Ishikawa (cell line): ENCODE measurements at regions not wholly inside any gene's neighbourhood (a gene's known extent, or its start where the extent isn't known, plus 50 kb on each side); places are given as distances from the start of the nearest gene placed in this dataset.

Experiments used
- CEBPB ChIP-seq: IDR thresholded peaks from 2 replicates; pipeline ENCODE4 v1.6.1; 2012
- CREB1 ChIP-seq: IDR thresholded peaks from 2 replicates; pipeline ENCODE4 v1.6.1; 2012; ENCODE audit warnings: low read depth
- EGR1 ChIP-seq: IDR thresholded peaks from 2 replicates; pipeline ENCODE4 v1.6.1; 2012
- EP300 ChIP-seq: IDR thresholded peaks from 2 replicates; pipeline ENCODE4 v1.6.1; 2012; ENCODE audit warnings: borderline replicate concordance
- FOXM1 ChIP-seq: IDR thresholded peaks from 2 replicates; pipeline ENCODE4 v1.6.1; 2012; ENCODE audit warnings: low read depth, borderline replicate concordance
- NFIC ChIP-seq: IDR thresholded peaks from 2 replicates; pipeline ENCODE4 v1.6.1; 2012
- RAD21 ChIP-seq: IDR thresholded peaks from 2 replicates; pipeline ENCODE4 v1.6.1; 2012; ENCODE audit warnings: low read depth
- TAF1 ChIP-seq: IDR thresholded peaks from 2 replicates; pipeline ENCODE4 v1.6.1; 2012; ENCODE audit warnings: low read depth, mild to moderate bottlenecking
- TCF12 ChIP-seq: IDR thresholded peaks from 2 replicates; pipeline ENCODE4 v1.6.1; 2012; ENCODE audit warnings: low read depth
- TEAD4 ChIP-seq: IDR thresholded peaks from 2 replicates; pipeline ENCODE4 v1.6.1; 2012
- USF1 ChIP-seq: IDR thresholded peaks from 2 replicates; pipeline ENCODE4 v1.6.1; 2012
- YY1 ChIP-seq: IDR thresholded peaks from 2 replicates; pipeline ENCODE4 v1.6.1; 2012; ENCODE audit warnings: low read depth
- ZBTB7A ChIP-seq: IDR thresholded peaks from 2 replicates; pipeline ENCODE4 v1.6.1; 2012; ENCODE audit warnings: low read depth
- TF ChIP-seq, protein P1 (sequence below): IDR thresholded peaks from 2 replicates; pipeline ENCODE4 v1.6.1; 2012; ENCODE audit warnings: low read depth, mild to moderate bottlenecking
- TF ChIP-seq, protein P2 (sequence below): IDR thresholded peaks from 2 replicates; pipeline ENCODE4 v1.6.1; 2012

DNA sequence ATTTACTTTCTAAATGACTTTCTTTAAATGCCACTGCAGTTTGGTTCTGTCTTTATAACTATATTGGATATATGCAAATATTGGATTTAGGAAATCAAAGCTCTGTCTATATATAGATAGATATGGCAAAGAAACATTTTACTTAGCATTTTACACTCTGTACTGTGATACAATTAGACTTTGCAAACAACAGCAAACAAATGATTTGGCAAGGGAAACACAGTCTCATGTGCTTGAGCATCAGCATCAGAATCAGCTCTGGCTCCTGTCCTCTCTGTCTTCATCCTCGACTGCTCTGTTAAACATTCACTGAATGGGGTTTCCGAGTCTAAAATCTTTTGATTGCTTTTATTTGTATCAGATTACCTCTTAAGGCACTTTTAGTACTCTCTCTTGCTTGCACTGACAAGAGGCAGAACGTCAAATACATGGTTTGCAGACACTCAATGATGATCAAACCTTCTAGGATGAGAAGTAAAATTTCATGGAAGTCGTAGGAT, 176.8 kb upstream of the LRP1B start:
- no peak for TF ChIP-seq YY1
- no peak for TF ChIP-seq TAF1
- TF ChIP-seq ZBTB7A: no peak
- no peak for TF ChIP-seq FOXM1
- TF ChIP-seq CEBPB: no peak

- TF ChIP-seq, protein P1, sequence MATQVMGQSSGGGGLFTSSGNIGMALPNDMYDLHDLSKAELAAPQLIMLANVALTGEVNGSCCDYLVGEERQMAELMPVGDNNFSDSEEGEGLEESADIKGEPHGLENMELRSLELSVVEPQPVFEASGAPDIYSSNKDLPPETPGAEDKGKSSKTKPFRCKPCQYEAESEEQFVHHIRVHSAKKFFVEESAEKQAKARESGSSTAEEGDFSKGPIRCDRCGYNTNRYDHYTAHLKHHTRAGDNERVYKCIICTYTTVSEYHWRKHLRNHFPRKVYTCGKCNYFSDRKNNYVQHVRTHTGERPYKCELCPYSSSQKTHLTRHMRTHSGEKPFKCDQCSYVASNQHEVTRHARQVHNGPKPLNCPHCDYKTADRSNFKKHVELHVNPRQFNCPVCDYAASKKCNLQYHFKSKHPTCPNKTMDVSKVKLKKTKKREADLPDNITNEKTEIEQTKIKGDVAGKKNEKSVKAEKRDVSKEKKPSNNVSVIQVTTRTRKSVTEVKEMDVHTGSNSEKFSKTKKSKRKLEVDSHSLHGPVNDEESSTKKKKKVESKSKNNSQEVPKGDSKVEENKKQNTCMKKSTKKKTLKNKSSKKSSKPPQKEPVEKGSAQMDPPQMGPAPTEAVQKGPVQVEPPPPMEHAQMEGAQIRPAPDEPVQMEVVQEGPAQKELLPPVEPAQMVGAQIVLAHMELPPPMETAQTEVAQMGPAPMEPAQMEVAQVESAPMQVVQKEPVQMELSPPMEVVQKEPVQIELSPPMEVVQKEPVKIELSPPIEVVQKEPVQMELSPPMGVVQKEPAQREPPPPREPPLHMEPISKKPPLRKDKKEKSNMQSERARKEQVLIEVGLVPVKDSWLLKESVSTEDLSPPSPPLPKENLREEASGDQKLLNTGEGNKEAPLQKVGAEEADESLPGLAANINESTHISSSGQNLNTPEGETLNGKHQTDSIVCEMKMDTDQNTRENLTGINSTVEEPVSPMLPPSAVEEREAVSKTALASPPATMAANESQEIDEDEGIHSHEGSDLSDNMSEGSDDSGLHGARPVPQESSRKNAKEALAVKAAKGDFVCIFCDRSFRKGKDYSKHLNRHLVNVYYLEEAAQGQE: no peak
- TF ChIP-seq, protein P2, sequence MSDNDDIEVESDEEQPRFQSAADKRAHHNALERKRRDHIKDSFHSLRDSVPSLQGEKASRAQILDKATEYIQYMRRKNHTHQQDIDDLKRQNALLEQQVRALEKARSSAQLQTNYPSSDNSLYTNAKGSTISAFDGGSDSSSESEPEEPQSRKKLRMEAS: no peak
- TF ChIP-seq EP300 (no peak), CREB1 (no peak), USF1 (no peak), CEBPB (no peak), TEAD4 (no peak), ZBTB7A (no peak), NFIC (no peak), TCF12 (no peak), TAF1 (no peak), EGR1 (no peak), YY1 (no peak), RAD21 (no peak), FOXM1 (no peak)
Measured at GRCh38 chr2:142307086-142307485, 176.3 kb upstream of the LRP1B start.

GRCh38 chr2:142306131-142306530, 175.3 kb upstream of the LRP1B start:
- TF ChIP-seq TCF12: no peak
- no peak for TF ChIP-seq FOXM1
- TF ChIP-seq ZBTB7A: no peak
- no peak for TF ChIP-seq CREB1
- no peak for TF ChIP-seq NFIC
- TF ChIP-seq EP300: no peak
- TF ChIP-seq YY1: no peak
- no peak for TF ChIP-seq EGR1
- no peak for TF ChIP-seq USF1
- no peak for TF ChIP-seq CEBPB
- TF ChIP-seq, protein P1: no peak
- no peak for TF ChIP-seq TAF1
- TF ChIP-seq, protein P2: no peak
- TF ChIP-seq RAD21: no peak
- no peak for TF ChIP-seq TEAD4

DNA sequence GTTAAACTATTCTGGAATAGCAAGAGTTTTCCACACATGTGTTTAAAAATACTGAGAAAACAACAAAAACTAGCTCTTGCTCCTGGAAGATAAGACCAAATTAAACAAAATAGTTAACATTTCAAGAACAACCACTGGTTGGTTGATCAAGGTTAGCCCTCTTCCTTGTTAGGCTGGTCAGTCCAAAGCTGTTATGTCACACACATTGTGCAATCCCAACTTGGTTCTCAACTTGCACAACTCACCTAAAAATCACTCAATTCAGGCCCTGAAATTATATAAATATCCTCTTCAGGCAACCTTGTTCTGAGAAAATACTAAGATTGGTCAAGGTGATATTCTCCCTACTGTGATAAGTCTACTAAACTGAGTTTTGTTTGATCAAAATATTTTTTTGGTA, 169.7 kb upstream of the LRP1B start:
- TF ChIP-seq TCF12: no peak
- TF ChIP-seq CEBPB: no peak; the same call in 1 of the 2 replicates
- no peak for TF ChIP-seq EGR1
- TF ChIP-seq RAD21: no peak
- no peak for TF ChIP-seq EP300
- no peak for TF ChIP-seq ZBTB7A
- TF ChIP-seq TAF1: no peak

GRCh38 chr2:142299021-142299420, 168.2 kb upstream of the LRP1B start:
- TF ChIP-seq YY1 (no peak), NFIC (no peak), CEBPB (no peak), TAF1 (no peak), EGR1 (no peak), EP300 (no peak), FOXM1 (no peak), TEAD4 (no peak), ZBTB7A (no peak), RAD21 (no peak)
- TF ChIP-seq, protein P2: no peak

DNA sequence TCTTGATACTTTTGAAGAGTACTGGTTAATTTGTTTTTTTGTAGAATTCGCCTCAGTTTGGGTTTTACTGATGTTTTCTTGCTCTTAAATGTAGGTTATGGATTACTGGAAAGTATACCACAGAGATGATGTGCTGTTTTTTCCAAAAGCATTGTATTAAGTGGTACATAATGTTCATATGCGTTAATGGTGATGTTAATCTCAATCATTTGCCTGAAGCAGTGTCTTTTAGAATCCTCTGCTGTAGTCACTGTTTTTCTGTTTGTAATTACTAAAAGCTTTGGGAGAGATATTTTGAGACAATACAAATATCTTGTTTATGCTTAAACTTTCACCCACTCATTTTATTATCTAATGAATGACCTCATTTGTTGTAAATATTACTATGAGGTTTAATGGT, 163.4 kb upstream of the LRP1B start:
- TF ChIP-seq TAF1: no peak
- TF ChIP-seq CREB1: no peak
- TF ChIP-seq TEAD4: no peak
- TF ChIP-seq EGR1: no peak
- no peak for TF ChIP-seq ZBTB7A
- no peak for TF ChIP-seq RAD21
- no peak for TF ChIP-seq YY1
- no peak for TF ChIP-seq CEBPB
- TF ChIP-seq EP300: no peak
- TF ChIP-seq, protein P2: no peak
- TF ChIP-seq NFIC: no peak
- TF ChIP-seq, protein P1: no peak
- TF ChIP-seq TCF12: no peak
